Transverse colon (tissue), 3 donors: ENCODE measurements at regions not wholly inside any gene's neighbourhood (a gene's known extent, or its start where the extent isn't known, plus 50 kb on each side); places are given as distances from the start of the nearest gene placed in this dataset.

Source experiments
- POLR2A ChIP-seq: fragments of 450-650 bp; IDR thresholded peaks from one replicate; pipeline ENCODE4 v1.6.1; 2016; ENCODE audit warnings: antibody characterized with exemption, mild to moderate bottlenecking, moderate library complexity
- TF ChIP-seq, protein P1 (sequence below), 5 experiments: fragments of 200-600 bp in 3 of 5; fragments of 450-650 bp in 2 of 5; sonication (generic) in 3 of 5; IDR thresholded peaks; 1 replicate in 2 of 5; 2 replicates in 3 of 5; pipeline ENCODE4 v1.5.1; 2016 to 2017; ENCODE audit warnings: antibody characterized with exemption in 5 of 5, inconsistent platforms in 3 of 5, mild to moderate bottlenecking in 2 of 5, moderate library complexity in 1 of 5

DNA sequence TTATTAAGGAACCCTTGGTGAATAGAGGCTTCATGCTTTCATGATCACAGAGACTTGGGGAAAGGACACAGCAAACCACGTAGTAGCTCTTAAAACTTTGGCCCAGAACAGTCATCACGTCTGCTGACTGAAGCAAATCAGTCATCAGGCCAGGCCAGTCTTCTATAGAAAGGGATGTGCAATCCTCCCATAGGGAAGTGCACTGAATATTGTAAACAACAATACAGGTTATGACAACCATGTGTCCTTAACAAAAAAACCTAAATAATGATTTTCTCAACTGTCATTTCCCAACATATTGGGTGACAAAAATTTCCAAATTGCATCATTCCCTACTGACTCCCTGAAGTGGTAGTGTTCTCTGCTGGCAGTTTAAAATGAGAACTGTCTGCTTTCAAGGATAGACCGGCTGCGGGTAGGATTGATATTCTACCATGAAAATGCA is 388.2 kb upstream of the CITED2 start:
- TF ChIP-seq POLR2A: no peak
- TF ChIP-seq, protein P1, sequence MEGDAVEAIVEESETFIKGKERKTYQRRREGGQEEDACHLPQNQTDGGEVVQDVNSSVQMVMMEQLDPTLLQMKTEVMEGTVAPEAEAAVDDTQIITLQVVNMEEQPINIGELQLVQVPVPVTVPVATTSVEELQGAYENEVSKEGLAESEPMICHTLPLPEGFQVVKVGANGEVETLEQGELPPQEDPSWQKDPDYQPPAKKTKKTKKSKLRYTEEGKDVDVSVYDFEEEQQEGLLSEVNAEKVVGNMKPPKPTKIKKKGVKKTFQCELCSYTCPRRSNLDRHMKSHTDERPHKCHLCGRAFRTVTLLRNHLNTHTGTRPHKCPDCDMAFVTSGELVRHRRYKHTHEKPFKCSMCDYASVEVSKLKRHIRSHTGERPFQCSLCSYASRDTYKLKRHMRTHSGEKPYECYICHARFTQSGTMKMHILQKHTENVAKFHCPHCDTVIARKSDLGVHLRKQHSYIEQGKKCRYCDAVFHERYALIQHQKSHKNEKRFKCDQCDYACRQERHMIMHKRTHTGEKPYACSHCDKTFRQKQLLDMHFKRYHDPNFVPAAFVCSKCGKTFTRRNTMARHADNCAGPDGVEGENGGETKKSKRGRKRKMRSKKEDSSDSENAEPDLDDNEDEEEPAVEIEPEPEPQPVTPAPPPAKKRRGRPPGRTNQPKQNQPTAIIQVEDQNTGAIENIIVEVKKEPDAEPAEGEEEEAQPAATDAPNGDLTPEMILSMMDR (IDR thresholded peaks at IDR 0.05): no peak
